GM23248 (cell line): ENCODE measurements at regions not wholly inside any gene's neighbourhood (a gene's known extent, or its start where the extent isn't known, plus 50 kb on each side); places are given as distances from the start of the nearest gene placed in this dataset.
A peak's percentile ranks its signal among the peaks of the same experiment; 100 is the strongest.

Experiments
- DNase-seq: peaks from one replicate; pipeline ENCODE4 v3.0.0-alpha.2; 2015
- H2AFZ ChIP-seq: fragments of 200-600 bp; sonication (generic); 2 replicates; pipeline ENCODE4 v1.6.1; 2016; ENCODE audit warnings: antibody characterized with exemption
- H3F3A ChIP-seq: fragments of 200-600 bp; sonication (generic); 2 replicates; pipeline ENCODE4 v1.6.1; 2016; ENCODE audit warnings: mild to moderate bottlenecking, antibody characterized with exemption, mixed run types; ENCODE audit not compliant: insufficient read depth
- H3K27ac ChIP-seq: fragments of 200-600 bp; sonication (generic); 2 replicates; pipeline ENCODE4 v1.5.1; 2016; ENCODE audit warnings: mild to moderate bottlenecking
- H3K27me3 ChIP-seq: fragments of 200-600 bp; sonication (generic); replicated peaks from 2 replicates; pipeline ENCODE4 v1.6.1; 2016; ENCODE audit warnings: mild to moderate bottlenecking; ENCODE audit not compliant: insufficient read depth
- H3K36me3 ChIP-seq: fragments of 200-600 bp; sonication (generic); 2 replicates; pipeline ENCODE4 v1.6.1; 2016; ENCODE audit warnings: low read depth, mild to moderate bottlenecking
- H3K4me1 ChIP-seq: fragments of 200-600 bp; sonication (generic); 2 replicates; pipeline ENCODE4 v1.6.1; 2016; ENCODE audit warnings: mild to moderate bottlenecking; ENCODE audit not compliant: insufficient read depth
- H3K4me2 ChIP-seq: fragments of 200-600 bp; sonication (generic); one replicate; pipeline ENCODE4 v1.6.1; 2016; ENCODE audit warnings: mild to moderate bottlenecking; ENCODE audit not compliant: unreplicated experiment
- H3K4me3 ChIP-seq: fragments of 200-600 bp; sonication (generic); 2 replicates; pipeline ENCODE4 v1.5.1; 2016; ENCODE audit warnings: mild to moderate bottlenecking
- H3K79me2 ChIP-seq: fragments of 200-600 bp; sonication (generic); 2 replicates; pipeline ENCODE4 v1.6.1; 2016; ENCODE audit warnings: mild to moderate bottlenecking; ENCODE audit not compliant: insufficient read depth
- H3K9ac ChIP-seq: fragments of 200-600 bp; sonication (generic); 2 replicates; pipeline ENCODE4 v1.6.1; 2016; ENCODE audit warnings: mild to moderate bottlenecking
- H3K9me2 ChIP-seq: fragments of 200-600 bp; sonication (generic); 2 replicates; pipeline ENCODE4 v1.6.1; 2016; ENCODE audit warnings: mixed run types, mild to moderate bottlenecking, moderate library complexity; ENCODE audit not compliant: insufficient read depth
- H3K9me3 ChIP-seq: fragments of 200-600 bp; sonication (generic); one replicate; pipeline ENCODE4 v1.6.1; 2017; ENCODE audit warnings: low read depth
- H4K20me1 ChIP-seq: fragments of 200-600 bp; sonication (generic); 2 replicates; pipeline ENCODE4 v1.6.0; 2016; ENCODE audit not compliant: insufficient read depth
- EZH2 ChIP-seq: fragments of 200-600 bp; sonication (generic); IDR thresholded peaks from 2 replicates; pipeline ENCODE4 v1.6.1; 2018; ENCODE audit warnings: antibody characterized with exemption, mild to moderate bottlenecking; ENCODE audit not compliant: insufficient read depth, poor library complexity, severe bottlenecking
- EZH2phosphoT487 ChIP-seq: fragments of 200-600 bp; sonication (generic); IDR thresholded peaks from 2 replicates; pipeline ENCODE4 v1.6.1; 2018; ENCODE audit warnings: antibody characterized with exemption, moderate library complexity, mild to moderate bottlenecking, low read depth; ENCODE audit not compliant: insufficient read depth
- WGBS, 2 experiments: methylation state at CpG; one replicate each; pipeline ENCODE4 v1.1.6; 2015 to 2017; ENCODE audit warnings: low lambda C conversion rate in 2 of 2, low coverage in 1 of 2; ENCODE audit errors: missing lambda C conversion rate in 2 of 2; 5-methylcytosine and 5-hydroxymethylcytosine counted together
- in situ Hi-C: fragments of 300-500 bp; cut with MboI; formaldehyde crosslinking; loops from 2 replicates; pipeline ENCODE4 v1.15.0; 2020

GRCh38 chr1:83024251-83024767 is 974.6 kb downstream of the TTLL7 start:
- Histone ChIP-seq H3K4me2 (no peak overlapping the region), H3K79me2 (no peaks in the 10 kb centered on the region), H3K27me3 (no peaks in the 10 kb centered on the region), H3K9me2 (no peaks in the 10 kb centered on the region; the same call in 1 of the 2 replicates), H3F3A (no peaks in the 10 kb centered on the region), H3K9me3 (no peaks in the 10 kb centered on the region), H3K9ac (no peak overlapping the region), H3K4me1 (peaks cover 8% of the 10 kb centered on the region; the same call in 1 of the 2 replicates), H2AFZ (peak overlapping the region; percentile 47), H3K27ac (no peak overlapping the region), H3K4me3 (no peak overlapping the region), H4K20me1 (no peaks in the 10 kb centered on the region), H3K36me3 (no peaks in the 10 kb centered on the region)
- in situ Hi-C loops, result no loop called here
- DNase-seq, result no peak
- TF ChIP-seq EZH2phosphoT487, result no peak
- TF ChIP-seq EZH2, result no peak
- 28 to 37% methylated on average over 2 of the region's 2 CpGs for WGBS, 2 experiments

- Histone ChIP-seq H3K9me2 (no peaks in the 10 kb centered on the region; the same call in 1 of the 2 replicates), H3K9me3 (no peaks in the 10 kb centered on the region), H4K20me1 (no peaks in the 10 kb centered on the region), H3F3A (no peaks in the 10 kb centered on the region), H3K27me3 (no peaks in the 10 kb centered on the region), H3K4me2 (no peak overlapping the region), H3K9ac (no peak overlapping the region), H3K27ac (no peak overlapping the region), H3K4me3 (no peak overlapping the region), H3K79me2 (no peaks in the 10 kb centered on the region), H2AFZ (no peak overlapping the region), H3K36me3 (no peaks in the 10 kb centered on the region), H3K4me1 (peaks cover 8% of the 10 kb centered on the region; the same call in 1 of the 2 replicates)
- TF ChIP-seq EZH2phosphoT487 (no peak), EZH2 (no peak)
- 95 to 96% methylated on average over 2 of the region's 2 CpGs for WGBS, 2 experiments
- DNase-seq, result no peak
- in situ Hi-C loops, result no loop called here
Observed at GRCh38 chr1:83023212-83023611, 975.7 kb downstream of the TTLL7 start.

DNA sequence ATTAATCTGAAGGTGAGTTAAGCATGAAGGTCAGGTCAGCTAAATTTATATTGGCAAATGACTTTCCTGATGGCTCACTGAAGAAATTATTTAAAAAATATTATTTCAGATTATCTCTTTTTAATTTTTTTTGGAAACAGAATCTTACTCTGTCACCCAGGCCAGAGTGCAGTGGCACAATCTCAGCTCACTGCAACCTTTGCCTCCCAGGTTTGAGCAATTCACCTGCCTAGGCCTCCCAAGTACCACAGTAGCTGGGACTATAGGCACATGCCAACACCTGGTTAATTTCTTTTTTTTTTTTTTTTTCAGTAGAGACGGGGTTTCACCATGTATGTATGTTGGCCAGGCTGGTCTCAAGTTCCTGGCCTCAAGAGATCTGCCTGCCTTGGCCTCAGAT is 976.7 kb downstream of the TTLL7 start:
- TF ChIP-seq EZH2phosphoT487, result no peak
- no peak for TF ChIP-seq EZH2
- Histone ChIP-seq H3K27ac (no peak overlapping the region), H3K9ac (no peak overlapping the region), H3K4me2 (no peak overlapping the region), H4K20me1 (no peaks in the 10 kb centered on the region), H2AFZ (no peak overlapping the region), H3K9me3 (no peaks in the 10 kb centered on the region), H3K4me1 (peaks cover 8% of the 10 kb centered on the region; the same call in 1 of the 2 replicates), H3K36me3 (no peaks in the 10 kb centered on the region), H3F3A (no peaks in the 10 kb centered on the region), H3K79me2 (no peaks in the 10 kb centered on the region), H3K9me2 (no peaks in the 10 kb centered on the region), H3K4me3 (no peak overlapping the region), H3K27me3 (no peaks in the 10 kb centered on the region)
- in situ Hi-C loops, result no loop called here
- 40 to 45% methylated on average over 1 of the region's 1 CpG for WGBS, 2 experiments
- DNase-seq, result no peak

- no peaks in the 10 kb centered on the region for H3F3A ChIP-seq
Observed at GRCh38 chr1:83017701-83018100, 981.2 kb downstream of the TTLL7 start.

DNA sequence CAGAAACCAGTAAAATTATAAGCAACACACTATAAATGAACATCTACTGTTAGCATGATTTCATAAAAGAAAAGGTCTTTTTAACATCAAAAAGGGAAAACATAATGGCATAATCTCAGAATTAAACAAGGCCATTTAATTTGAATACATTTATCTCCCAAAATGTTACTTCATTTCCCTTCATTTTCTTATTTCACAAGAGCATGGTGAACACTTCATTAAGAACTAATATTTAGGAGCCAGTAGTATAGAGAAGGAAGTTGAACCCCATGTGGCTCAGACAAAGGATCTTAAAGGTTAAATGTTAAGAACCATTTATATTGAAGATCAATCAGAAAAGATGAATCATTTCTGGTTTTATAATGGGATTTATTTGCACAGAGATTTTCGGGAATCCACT is 981.7 kb downstream of the TTLL7 start:
- TF ChIP-seq EZH2phosphoT487 (no peak), EZH2 (no peak)
- WGBS, 2 experiments, result 92 to 100% methylated on average over 1 of the region's 1 CpG
- H3K4me2 ChIP-seq, result no peak overlapping the region

More at GRCh38 chr1:83017701-83018100, 981.2 kb downstream of the TTLL7 start:
- Histone ChIP-seq H3K36me3 (no peaks in the 10 kb centered on the region), H3K9ac (no peak overlapping the region), H3K79me2 (no peaks in the 10 kb centered on the region), H3K4me3 (no peak overlapping the region), H3K9me2 (no peaks in the 10 kb centered on the region), H2AFZ (no peak overlapping the region), H4K20me1 (no peaks in the 10 kb centered on the region), H3K4me1 (no peaks in the 10 kb centered on the region), H3K9me3 (no peaks in the 10 kb centered on the region), H3K27me3 (no peaks in the 10 kb centered on the region), H3K4me2 (no peak overlapping the region), H3K27ac (no peak overlapping the region)
- no peak for TF ChIP-seq EZH2
- TF ChIP-seq EZH2phosphoT487, result no peak
- WGBS, 2 experiments, result 58 to 61% methylated on average over 4 of the region's 4 CpGs
- in situ Hi-C loops, result no loop called here
- no peak for DNase-seq

More for the DNA sequence above, 981.7 kb downstream of the TTLL7 start:
- in situ Hi-C loops, result no loop called here
- Histone ChIP-seq H3K4me1 (no peaks in the 10 kb centered on the region), H4K20me1 (no peaks in the 10 kb centered on the region), H3F3A (no peaks in the 10 kb centered on the region), H3K79me2 (no peaks in the 10 kb centered on the region), H3K27me3 (no peaks in the 10 kb centered on the region), H2AFZ (no peak overlapping the region), H3K9me3 (no peaks in the 10 kb centered on the region), H3K27ac (no peak overlapping the region), H3K4me3 (no peak overlapping the region), H3K36me3 (no peaks in the 10 kb centered on the region), H3K9ac (no peak overlapping the region), H3K9me2 (no peaks in the 10 kb centered on the region)
- DNase-seq, result no peak
